ENCODE measurements at regions not wholly inside any gene's neighbourhood (a gene's known extent, or its start where the extent isn't known, plus 50 kb on each side); places are given as distances from the start of the nearest gene placed in this dataset.

DNA sequence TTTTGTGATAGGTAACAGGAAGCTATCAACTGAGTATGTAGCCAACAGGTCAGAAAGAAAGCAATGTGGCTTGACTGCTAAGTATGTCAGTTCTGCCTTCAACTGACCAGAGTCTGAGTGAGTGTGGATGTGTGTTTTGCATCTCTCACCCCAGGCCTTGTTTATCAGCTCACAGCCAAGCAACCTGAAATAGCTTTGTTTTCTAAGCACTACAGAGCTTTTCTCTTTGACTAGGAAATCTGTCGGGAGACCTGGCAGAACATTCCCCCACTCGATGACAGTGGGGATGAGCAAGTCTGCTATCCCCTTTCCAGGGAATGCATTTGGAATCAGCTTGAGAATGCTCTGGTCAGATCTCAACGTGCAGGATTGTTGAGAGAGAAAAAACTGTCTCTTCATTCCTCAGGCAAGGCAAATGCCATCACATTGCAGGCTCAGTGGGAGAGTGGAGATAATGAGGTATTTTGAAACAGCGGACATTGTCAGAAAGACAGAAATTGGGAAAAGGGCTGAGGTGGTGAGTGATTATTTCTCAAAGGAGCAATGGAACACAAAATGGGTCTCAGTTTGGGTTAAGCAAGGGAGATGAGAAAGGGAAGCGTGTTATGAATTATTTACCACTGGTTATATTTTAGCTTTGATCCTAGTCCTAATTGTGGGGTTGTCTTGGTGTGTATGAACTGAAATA, 233.8 kb upstream of the PIK3C3 start:
- Histone ChIP-seq H3K79me2 (ENCODE audit: insufficient read depth, low read length) (no peaks in the 10 kb centered on the region), H3K36me3 (ENCODE audit: low read length) (no peaks in the 10 kb centered on the region), H3K27ac (ENCODE audit: low read depth, low read length) (no peak overlapping the region), H3K9me2 (replicated peaks; ENCODE audit: insufficient read depth, low read length) (no peaks in the 10 kb centered on the region), H3K27me3 (ENCODE audit: low read length) (no peaks in the 10 kb centered on the region), H3K4me2 (ENCODE audit: low read depth, low read length, poor library complexity, severe bottlenecking) (no peak overlapping the region), H3F3A (ENCODE audit: insufficient read depth) (no peaks in the 10 kb centered on the region), H4K20me1 (ENCODE audit: low read depth, low read length) (no peaks in the 10 kb centered on the region), H2AFZ (ENCODE audit: low read depth, low read length, severe bottlenecking) (no peak overlapping the region), H3K9me3 (ENCODE audit: insufficient read depth, low read length) (no peaks in the 10 kb centered on the region), H3K9ac (ENCODE audit: low read length) (no peak overlapping the region), H3K4me3 (ENCODE audit: insufficient read depth, low read length, poor library complexity, severe bottlenecking) (no peak overlapping the region)
- no peak for TF ChIP-seq EZH2phosphoT487 (conservative IDR thresholded peaks at IDR 0.05; ENCODE audit: low read length)
- TF ChIP-seq, protein P1, sequence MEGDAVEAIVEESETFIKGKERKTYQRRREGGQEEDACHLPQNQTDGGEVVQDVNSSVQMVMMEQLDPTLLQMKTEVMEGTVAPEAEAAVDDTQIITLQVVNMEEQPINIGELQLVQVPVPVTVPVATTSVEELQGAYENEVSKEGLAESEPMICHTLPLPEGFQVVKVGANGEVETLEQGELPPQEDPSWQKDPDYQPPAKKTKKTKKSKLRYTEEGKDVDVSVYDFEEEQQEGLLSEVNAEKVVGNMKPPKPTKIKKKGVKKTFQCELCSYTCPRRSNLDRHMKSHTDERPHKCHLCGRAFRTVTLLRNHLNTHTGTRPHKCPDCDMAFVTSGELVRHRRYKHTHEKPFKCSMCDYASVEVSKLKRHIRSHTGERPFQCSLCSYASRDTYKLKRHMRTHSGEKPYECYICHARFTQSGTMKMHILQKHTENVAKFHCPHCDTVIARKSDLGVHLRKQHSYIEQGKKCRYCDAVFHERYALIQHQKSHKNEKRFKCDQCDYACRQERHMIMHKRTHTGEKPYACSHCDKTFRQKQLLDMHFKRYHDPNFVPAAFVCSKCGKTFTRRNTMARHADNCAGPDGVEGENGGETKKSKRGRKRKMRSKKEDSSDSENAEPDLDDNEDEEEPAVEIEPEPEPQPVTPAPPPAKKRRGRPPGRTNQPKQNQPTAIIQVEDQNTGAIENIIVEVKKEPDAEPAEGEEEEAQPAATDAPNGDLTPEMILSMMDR (IDR thresholded peaks at IDR 0.05; ENCODE audit: insufficient read depth, low read length, poor library complexity, severe bottlenecking) = no peak

DNA sequence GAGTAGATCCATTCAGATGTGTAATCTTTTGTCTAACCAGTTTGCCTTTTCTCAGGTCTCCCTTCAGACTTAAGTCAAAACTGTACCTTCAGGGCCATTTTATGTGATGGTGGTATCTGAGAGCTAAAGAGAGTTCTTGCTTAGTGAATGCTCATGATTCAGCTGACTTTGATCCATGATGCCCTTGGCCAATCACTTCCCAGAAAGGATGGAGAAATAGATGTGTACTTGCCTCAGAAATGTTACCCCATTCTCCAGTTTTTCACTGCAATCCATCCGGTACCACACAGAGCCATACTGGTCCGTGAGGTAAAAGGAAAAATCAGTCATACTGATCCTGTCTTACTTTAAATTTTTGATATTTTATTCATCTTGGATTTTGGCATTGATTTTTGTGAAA, 234.8 kb upstream of the PIK3C3 start:
- no peaks in the 10 kb centered on the region for H3K79me2 ChIP-seq (ENCODE audit: insufficient read depth, low read length)
- no peaks in the 10 kb centered on the region for H3K27me3 ChIP-seq (ENCODE audit: low read length)
- H3K9me3 ChIP-seq (ENCODE audit: insufficient read depth, low read length) = no peaks in the 10 kb centered on the region
- no peak overlapping the region for H3K9ac ChIP-seq (ENCODE audit: low read length)
- TF ChIP-seq, protein P1 (IDR thresholded peaks at IDR 0.05; ENCODE audit: insufficient read depth, low read length, poor library complexity, severe bottlenecking) = no peak
- no peak for TF ChIP-seq EZH2phosphoT487 (conservative IDR thresholded peaks at IDR 0.05; ENCODE audit: low read length)
- no peak overlapping the region for H3K4me3 ChIP-seq (ENCODE audit: insufficient read depth, low read length, poor library complexity, severe bottlenecking)
- H3K4me2 ChIP-seq (ENCODE audit: low read depth, low read length, poor library complexity, severe bottlenecking) = no peak overlapping the region
- no peaks in the 10 kb centered on the region for H3K36me3 ChIP-seq (ENCODE audit: low read length)
- no peaks in the 10 kb centered on the region for H3F3A ChIP-seq (ENCODE audit: insufficient read depth)
- no peaks in the 10 kb centered on the region for H3K9me2 ChIP-seq (replicated peaks; ENCODE audit: insufficient read depth, low read length)
- no peak overlapping the region for H2AFZ ChIP-seq (ENCODE audit: low read depth, low read length, severe bottlenecking)
- no peak overlapping the region for H3K27ac ChIP-seq (ENCODE audit: low read depth, low read length)
- no peaks in the 10 kb centered on the region for H4K20me1 ChIP-seq (ENCODE audit: low read depth, low read length)

DNA sequence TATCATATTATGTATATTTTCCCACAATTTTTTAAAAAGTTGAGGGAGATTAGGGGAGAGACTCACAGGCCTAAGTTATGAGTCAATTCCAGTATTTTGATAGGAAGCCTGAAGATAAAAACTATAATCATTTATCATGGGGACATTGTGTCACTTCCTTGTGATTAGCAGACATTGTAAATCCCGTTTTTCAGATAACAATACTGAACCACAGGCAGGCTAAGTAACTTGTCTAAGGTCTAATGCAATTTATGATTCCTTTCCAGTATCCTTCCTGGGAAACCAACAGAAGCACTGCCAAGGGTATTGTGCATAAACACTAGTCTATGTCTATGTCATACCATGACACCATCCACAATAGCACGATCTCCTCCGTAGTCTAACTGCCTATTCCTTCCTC, 235.2 kb upstream of the PIK3C3 start:
- Histone ChIP-seq H3K9me2 (replicated peaks; ENCODE audit: insufficient read depth, low read length) (no peaks in the 10 kb centered on the region), H3K36me3 (ENCODE audit: low read length) (no peaks in the 10 kb centered on the region), H3K9ac (ENCODE audit: low read length) (no peak overlapping the region), H3K27me3 (ENCODE audit: low read length) (no peaks in the 10 kb centered on the region), H2AFZ (ENCODE audit: low read depth, low read length, severe bottlenecking) (no peak overlapping the region), H3K27ac (ENCODE audit: low read depth, low read length) (no peak overlapping the region), H3K4me3 (ENCODE audit: insufficient read depth, low read length, poor library complexity, severe bottlenecking) (no peak overlapping the region), H3F3A (ENCODE audit: insufficient read depth) (no peaks in the 10 kb centered on the region), H3K79me2 (ENCODE audit: insufficient read depth, low read length) (no peaks in the 10 kb centered on the region), H3K4me2 (ENCODE audit: low read depth, low read length, poor library complexity, severe bottlenecking) (no peak overlapping the region), H4K20me1 (ENCODE audit: low read depth, low read length) (no peaks in the 10 kb centered on the region), H3K9me3 (ENCODE audit: insufficient read depth, low read length) (no peaks in the 10 kb centered on the region)
- TF ChIP-seq, protein P1 (IDR thresholded peaks at IDR 0.05; ENCODE audit: insufficient read depth, low read length, poor library complexity, severe bottlenecking) = no peak
- no peak for TF ChIP-seq EZH2phosphoT487 (conservative IDR thresholded peaks at IDR 0.05; ENCODE audit: low read length)

Data from SU-DHL-6 (cell line).